IPS DF 4.7 (cell line): ENCODE measurements at regions not wholly inside any gene's neighbourhood (a gene's known extent, or its start where the extent isn't known, plus 50 kb on each side); places are given as distances from the start of the nearest gene placed in this dataset.
"Not testable (repeated sequence)": the region's sequence is repeated elsewhere in the genome, so short reads cannot be mapped to it uniquely, and the experiment has no call there.

Experiments
- DNase-seq: peaks from one replicate; pipeline ENCODE4 v3.0.0-alpha.2; 2013; ENCODE audit warnings: low spot score; ENCODE audit errors: extremely low read depth

DNA sequence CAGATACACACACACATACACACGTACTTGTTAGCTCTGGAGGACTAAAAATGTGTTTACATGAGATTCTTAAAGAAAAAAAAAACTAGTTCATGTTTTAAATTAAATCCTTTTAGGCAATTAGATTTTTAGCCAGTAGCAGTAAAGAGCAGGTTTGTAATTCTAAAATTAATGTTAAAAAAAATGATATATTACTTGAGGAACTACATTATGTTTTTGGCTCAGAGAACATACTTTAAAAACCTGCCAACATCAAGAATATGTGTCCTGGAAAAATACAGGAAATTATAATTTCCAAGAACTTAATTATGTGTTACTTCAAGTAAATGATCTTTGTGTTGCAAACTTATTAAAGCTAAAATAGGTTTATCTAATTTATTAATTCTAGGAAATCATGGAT is 594.3 kb upstream of the PCDH7 start:
- DNase-seq, result no peak

DNA sequence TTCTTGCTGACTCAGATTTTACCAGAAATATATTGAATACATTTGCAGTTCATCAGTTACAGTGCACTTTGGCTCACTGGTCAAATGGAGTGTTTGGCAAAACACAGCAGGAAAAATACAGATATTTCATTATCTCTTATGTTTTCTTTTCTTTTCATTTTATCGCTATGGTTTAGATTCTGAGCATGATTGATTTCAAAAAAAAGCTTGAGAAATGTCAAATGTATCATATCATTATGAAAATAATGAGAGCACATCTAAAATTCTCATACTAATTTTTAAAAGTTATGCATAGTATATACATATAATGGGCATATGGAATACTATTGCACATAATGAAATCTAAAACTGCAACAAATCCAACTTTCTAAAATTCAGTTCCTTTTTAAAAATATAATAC is 593.8 kb upstream of the PCDH7 start:
- DNase-seq, result no peak

DNA sequence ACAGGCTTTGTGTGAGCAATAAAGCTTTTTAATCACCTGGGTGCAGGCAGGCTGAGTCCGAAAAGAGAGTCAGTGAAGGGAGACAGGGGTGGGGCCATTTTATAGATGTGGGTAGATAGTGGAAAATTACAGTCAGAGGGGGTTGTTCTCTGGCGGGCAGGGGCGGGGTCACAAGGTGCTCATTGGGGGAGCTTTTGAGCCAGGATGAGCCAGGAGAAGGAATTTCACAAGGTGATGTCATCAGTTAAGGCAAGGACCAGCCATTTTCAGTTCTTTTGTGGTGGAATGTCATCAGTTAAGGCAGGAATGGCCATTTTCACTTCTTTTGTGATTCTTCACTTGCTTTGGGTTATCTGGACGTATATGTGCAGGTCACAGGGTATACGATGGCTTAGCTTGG is 571.3 kb upstream of the PCDH7 start:
- not testable (repeated sequence) for DNase-seq

DNA sequence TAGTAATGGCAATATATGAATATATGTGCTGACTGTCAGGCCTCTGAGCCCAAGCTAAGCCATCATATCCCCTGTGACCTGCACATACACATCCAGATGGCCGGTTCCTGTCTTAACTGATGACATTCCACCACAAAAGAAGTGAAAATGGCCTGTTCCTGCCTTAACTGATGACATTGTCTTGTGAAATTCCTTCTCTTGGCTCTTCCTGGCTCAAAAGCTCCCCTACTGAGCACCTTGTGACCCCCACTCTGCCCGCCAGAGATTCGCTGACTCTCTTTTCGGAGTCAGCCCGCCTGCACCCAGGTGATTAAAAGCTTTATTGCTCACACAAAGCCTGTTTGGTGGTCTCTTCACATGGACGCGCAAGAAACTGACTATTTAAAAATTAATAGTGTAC is 570.6 kb upstream of the PCDH7 start:
- not testable (repeated sequence) for DNase-seq

DNA sequence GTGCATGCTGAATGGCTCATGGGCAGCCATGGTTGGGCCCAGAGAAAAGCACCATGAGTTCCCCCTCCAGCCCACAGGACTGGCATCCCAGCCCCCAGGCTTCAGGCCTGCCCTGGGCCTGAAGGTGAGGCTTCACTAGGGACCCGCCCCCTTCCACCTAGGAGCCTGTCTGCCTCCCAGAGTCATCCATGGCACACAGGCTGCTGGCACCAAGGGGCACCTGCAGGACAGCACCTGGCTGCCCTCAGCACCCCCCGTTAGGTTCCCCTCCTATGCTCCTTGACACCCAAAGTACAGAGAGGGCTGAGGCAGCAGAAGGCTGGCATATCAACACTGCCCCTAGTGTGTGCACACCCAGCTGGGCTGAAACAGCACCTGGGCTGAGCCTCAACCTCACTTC is 566.7 kb upstream of the PCDH7 start:
- DNase-seq, result no peak

DNA sequence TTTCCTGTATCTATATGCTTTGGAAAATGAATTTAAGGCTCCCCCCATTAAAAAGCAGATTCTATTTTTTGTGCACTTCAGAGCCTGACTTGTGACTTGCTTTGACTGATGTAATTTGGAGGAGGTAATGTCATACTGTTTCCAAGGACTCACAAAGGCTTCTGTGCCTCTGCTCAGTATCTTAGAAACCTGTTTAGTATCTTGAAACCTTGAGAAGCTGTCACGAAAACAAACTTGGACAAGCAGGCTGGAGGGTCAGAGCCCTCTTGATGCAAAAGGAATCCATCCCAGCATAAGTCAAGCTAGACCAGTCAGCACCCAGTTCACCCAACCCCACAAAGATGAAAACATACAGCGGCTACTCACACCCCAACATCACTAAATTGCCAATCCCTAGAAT is 560.0 kb upstream of the PCDH7 start:
- no peak for DNase-seq

DNA sequence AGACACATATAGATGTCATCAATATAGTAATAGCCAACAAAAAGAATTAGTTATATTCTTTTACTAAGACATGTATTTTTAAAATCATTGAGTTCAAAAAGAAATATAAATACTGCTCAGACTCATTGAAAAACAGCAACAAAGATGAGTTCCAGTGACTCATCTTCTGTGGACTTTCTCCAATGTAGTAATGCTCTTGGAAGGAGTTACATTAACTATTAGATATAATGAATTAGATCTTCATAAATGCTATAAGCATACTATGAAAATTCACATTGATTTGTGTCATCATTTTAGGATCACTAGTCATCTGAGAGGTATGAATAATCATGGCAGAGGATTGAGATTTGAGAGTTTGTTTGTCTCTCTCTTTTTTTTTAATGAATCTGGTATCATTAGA is 547.8 kb upstream of the PCDH7 start:
- no peak for DNase-seq

DNA sequence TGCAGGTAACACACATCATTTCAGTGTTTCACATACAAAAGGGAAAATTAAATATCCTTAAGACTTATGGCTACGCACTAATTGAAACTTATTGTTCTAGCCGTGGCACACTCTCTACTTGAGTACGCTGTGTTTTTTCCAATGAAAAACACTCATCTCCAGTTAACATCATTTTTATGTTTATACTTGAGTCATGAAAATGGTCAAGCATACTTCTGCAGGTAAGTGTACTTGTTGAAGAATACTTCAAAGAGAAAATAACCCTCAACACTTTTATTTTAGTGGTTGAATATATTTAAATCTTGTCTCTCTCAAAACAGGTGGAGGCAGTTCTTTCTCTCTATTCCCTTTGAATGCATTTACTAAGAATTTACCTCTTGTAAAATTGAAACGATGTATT is 538.7 kb upstream of the PCDH7 start:
- DNase-seq, result no peak

DNA sequence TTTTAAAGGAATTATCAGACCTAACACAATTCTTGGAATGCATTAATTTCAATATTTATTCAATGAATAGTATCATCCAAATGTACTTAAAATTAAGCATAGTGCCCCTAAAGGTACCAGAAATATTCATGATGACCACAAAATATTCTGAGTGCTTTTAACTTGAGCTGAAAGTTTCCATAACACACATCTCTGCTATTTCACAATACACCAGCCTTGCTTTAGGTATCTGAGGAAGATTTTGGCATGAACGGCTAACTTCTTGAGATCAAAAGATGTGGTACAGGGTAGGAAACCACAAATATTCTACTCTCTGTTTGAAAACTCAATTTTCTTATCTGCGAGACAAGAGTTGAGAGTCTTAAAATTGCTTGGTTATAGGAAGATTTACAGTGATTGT is 538.3 kb upstream of the PCDH7 start:
- no peak for DNase-seq

DNA sequence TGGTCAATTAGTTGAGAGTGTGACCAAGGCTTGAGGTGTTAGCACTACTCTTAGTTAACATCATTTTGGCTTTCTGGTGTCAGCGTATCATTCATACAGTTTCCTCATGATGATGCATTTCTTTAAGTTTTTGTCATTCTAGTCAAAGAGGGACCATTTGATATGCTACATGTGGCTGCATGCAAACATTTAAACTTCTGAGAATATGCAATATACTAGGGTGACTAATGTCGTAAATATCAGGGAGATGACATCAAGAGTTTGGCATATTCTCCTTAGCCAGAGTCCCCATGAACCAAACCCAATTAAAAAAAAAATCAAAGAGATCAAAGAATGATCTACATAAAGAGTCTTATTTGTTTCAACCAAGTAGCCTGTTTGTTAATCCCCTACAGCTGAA is 537.4 kb upstream of the PCDH7 start:
- DNase-seq, result no peak

DNA sequence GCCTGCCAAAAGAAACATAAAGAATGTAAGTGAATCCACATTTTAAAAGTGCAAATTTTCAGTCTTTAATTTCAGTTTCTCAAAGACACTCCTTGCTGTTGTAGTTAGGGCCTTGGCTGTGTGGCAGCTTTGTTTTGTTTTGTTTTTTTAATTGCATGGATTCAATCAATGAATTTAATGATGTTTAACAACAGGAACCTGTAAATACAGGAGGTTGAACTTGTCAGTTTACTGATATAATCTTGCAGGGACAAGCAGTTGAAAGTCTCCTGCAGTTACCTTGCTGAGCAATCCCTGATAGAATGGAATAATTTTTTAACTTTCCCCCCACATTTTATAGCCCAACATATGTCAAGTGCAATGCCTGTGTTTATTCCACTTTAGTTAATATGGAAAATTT is 528.3 kb upstream of the PCDH7 start:
- no peak for DNase-seq

DNA sequence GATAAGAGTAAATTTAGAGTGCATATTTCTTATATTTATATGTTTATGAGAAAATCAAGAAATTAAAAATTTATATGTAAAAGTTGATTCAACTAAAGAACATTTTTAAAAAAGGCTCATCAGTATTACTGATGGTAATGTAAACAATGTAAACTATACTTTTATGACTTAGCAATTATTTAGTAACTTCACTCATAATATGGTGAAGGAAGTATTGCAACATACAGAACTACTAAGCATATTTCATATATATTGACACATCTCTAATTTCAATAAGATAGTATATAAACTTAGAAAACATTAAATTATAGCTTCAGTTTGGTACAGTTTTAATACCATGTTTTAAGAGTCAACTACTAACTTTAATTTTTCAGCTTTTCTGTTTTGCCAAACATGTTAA is 512.8 kb upstream of the PCDH7 start:
- no peak for DNase-seq

DNA sequence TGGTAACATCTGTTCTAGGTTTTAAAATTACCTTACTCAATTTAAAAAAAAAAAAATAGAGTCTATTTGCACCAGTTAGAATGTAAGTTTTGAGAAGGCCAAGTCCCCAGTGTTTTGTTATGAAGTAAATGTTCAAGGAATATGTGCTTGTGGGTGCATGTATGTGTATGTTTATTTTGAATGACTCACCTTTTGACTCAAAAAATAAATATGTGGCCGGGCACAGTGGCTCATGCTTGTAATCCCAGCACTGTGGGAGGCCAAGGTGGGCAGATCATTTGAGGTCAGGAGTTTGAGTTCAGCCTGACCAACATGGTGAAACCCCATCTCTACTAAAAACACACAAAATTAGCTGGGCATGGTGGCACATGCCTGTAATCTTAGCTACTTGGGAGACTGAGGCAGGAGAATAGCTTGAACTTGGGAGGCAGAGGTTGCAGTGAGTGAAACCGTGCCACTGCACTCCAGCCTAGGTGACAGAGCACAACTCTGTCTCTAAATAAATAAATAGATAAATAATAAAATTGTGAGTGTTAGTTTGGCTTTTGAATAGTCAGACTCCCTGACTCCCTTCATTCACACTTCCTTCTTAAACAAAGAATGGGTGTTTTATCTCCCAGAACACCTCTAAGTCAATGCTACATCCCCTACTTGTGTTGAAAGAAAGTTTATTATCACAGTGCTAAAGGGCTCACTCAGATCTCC is 511.3 kb upstream of the PCDH7 start:
- no peak for DNase-seq

DNA sequence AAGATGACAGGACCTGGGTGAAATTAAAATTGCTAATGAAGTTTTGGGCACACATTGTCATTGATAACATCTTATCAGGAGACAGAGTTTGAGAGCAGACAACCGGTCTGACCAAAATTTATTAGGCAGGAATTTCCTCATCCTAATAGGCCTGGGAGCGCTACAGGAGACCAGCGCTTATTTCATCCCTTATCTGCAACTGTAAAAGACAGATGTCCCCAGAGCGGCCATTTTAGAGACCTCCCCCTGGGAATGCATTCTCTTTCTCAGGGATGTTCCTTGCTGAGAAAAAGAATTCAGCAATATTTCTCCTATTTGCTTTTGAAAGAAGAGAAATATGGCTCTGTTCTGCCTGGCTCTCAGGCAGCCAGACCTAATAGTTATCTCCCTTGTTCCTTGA is 504.2 kb upstream of the PCDH7 start:
- DNase-seq, result not testable (repeated sequence)

DNA sequence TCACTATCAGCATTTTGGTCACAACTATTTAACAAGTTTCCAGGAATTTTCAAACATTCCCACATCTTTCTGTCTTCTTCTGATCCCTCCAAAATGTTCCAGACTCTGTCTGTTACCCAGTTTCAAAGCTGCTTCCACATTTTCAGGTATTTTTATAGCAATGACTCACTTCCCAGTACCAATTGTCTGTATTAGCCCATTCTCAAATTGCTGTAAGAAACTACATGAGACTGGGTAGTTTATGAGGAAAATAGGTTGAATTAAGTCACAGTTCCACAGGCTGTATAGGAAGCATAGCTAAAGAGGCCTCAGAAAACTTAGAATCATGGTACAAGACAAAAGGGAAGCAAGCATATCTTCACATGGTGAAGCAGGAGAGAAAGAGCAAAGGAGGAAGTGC is 475.0 kb upstream of the PCDH7 start:
- DNase-seq, result no peak

DNA sequence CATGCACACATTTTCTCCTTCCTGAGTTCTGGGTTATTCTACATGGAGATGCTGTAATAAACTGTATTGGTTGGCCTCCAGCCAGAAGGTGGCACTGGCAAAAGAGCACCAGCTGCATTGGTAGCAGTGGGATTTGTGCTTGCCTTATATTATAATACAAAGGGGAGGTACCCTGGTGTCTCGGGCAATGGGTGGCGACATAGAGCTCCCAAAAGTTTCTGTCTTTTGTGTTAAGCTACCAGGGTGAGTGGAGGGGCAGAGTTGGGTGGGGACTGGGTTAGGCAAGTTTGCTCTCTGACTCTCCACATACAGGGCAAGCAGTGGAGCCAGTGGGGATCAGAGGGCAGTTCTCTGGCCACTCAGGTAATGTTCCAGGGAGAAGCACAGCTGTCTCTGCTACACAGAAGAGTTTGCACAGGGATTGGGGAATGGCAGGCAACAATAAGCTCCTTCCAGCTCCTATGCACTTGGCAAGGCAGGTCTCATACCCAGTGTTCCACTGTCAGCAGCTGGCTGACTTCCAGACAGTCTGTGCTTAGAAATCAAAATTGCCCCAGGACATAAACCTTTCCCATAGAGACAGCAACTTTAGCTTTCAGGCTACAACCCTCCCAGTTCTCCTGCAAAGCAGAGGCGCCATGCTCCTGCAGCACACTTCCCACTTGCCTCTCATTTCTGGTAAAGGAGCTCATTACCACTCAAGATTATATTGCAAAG is 463.9 kb upstream of the PCDH7 start:
- no peak for DNase-seq

DNA sequence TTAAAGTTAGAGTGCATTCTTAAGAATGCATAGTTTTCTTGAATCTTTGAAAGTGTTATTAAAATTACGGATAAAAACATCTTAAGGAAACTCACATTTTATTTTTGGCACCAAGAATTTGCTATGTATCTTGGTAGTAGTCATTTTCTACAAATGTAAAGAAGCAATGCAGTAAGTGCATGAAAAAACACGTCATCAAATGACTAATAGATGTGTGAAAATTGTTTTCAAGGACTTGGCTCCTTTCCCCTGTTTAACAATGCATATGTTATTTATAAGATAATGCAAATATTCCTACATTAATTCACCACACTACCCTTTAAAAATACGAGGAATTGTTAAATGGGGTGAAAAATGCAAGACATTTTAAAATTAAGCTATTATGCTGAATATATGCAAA is 461.2 kb upstream of the PCDH7 start:
- no peak for DNase-seq

DNA sequence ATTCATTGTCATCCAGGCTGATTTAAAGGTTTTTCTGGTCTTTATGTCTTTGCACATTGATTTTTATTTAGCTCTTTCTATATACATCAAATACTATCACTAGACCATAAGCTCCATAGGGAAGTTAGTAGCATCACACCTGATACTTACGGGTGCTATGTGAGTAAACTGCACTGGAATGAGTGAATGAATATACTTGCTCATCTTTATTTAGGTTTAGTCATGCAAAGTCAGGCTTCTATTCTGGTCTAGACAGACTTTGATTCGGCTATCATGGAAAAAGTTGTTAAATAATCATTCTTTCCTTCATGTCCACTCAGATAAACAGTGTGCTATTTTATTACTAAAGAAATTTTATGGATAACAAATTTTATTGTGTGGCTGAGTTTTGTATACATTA is 457.8 kb upstream of the PCDH7 start:
- no peak for DNase-seq

DNA sequence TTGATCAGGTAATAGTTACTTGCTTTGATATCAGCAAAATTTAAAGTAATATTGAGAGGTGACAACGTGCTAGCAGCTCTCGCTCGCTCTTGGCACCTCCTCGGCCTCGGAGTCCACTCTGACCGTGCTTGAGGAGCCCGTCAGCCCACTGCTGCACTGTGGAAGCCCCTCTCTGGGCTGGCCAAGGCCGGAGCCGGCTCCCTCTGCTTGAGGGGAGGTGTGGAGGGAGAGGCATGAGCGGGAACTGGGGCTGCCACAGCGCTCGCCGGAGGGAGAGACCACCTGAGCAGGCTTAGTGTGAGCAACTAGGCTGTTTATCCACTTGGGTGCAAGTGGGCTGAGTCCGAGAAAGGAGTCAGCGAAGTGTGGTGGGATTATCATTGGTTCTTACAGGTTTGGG is 455.7 kb upstream of the PCDH7 start:
- DNase-seq, result no peak

DNA sequence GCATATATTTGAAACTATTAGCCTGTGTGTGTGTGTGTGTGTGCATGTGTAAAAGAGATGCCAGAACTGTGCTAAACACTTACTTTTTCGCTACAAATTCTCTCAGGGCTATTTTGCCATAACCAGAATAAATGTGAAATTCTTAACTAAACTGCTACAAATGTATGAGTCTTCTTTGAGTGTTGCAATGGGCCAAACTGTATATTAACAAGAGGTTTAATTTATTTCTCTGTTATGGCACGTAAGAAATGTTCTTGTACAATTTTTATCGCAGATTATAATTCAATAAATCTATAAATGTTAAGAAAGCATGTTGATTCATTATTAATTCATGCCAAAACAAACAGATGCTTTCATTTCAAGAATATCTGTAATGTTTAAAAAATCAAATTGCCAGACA is 454.5 kb upstream of the PCDH7 start:
- DNase-seq, result no peak

DNA sequence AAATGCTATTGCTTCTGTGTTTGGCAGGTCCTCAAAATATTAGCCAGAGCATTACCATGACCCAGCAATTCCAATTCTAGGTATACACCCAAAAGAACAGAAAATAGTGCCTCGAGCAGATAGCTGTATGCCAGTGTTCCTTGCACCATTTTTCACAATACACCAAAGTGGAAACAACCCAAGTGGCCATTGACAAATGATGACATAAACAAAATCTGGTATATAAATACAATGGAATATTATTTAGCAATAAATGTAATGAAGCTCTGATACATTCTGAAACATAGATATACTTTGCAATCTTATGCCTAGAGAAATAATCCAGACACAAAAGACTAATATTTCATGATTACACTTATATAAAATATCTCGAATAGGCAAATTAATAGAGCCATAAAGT is 451.8 kb upstream of the PCDH7 start:
- no peak for DNase-seq

DNA sequence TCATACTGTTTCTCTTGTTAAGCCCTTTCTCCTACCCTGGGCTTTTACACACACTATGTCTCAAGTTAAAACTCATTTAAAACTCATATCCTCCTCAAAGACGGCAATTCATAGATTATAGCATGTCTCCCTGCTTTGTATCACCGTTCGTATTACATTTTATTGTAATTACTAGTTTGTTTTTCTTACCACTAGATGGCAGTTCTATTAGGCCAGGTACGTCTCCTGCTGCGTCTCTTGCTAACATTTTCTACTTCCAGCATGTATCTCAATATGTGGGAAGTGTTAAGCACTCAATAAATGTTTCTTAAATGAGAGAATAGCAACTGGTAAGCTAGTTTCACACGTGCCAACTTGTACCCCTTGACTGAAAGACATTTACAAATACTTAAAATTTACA is 450.3 kb upstream of the PCDH7 start:
- DNase-seq, result no peak

DNA sequence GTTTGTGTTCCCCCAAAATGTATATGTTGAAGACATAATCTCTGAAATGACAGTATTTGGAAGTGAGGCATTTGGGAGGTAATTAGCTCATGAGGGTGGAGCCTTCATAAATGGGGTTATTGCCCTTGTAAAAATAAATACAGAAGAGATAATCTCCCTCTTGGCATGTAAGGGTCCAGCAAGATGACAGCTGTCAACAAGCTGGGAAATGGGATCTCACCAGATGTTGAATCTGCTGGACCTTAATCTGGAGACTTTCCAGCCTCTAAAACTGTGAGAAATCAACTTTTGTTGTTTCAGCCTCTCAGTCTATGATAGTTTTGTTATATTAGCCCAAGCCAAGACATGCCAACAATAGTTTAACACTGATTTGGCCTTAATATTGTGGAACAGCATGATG is 438.2 kb upstream of the PCDH7 start:
- no peak for DNase-seq
